Vagina (tissue), 2 donors: ENCODE measurements at regions not wholly inside any gene's neighbourhood (a gene's known extent, or its start where the extent isn't known, plus 50 kb on each side); places are given as distances from the start of the nearest gene placed in this dataset.

ENCODE experiments used
- DNase-seq, 2 donors: peaks; one replicate each; pipeline ENCODE4 v3.0.0-alpha.2; 2017; ENCODE audit errors: extremely low spot score in 2 of 2
- H3K27ac ChIP-seq: fragments of 200-600 bp; sonication (generic); one replicate; pipeline ENCODE4 v1.5.1; 2019
- H3K27me3 ChIP-seq: fragments of 200-600 bp; sonication (generic); one replicate; pipeline ENCODE4 v1.5.1; 2019
- H3K36me3 ChIP-seq, 2 donors: fragments of 200-600 bp; sonication (generic); one replicate each; pipeline ENCODE4 v1.5.1; 2017 to 2019
- H3K4me1 ChIP-seq: fragments of 200-600 bp; sonication (generic); one replicate; pipeline ENCODE4 v1.5.1; 2019
- H3K4me3 ChIP-seq, 2 donors: fragments of 200-600 bp; sonication (generic); 1 replicate in 1 of 2; 2 replicates in 1 of 2; pipeline ENCODE4 v1.5.1; 2016 to 2019
- H3K9me3 ChIP-seq: fragments of 200-600 bp; sonication (generic); one replicate; pipeline ENCODE4 v1.5.1; 2019
- CTCF ChIP-seq, 3 experiments: fragments of 450-650 bp in 2 of 3; fragments of 200-600 bp in 1 of 3; sonication (generic) in 1 of 3; IDR thresholded peaks; one replicate each; pipeline ENCODE4 v1.5.1; 2017 to 2019; ENCODE audit warnings: antibody characterized with exemption in 3 of 3, mild to moderate bottlenecking in 2 of 3, moderate library complexity in 2 of 3
- POLR2A ChIP-seq, 2 donors: fragments of 450-650 bp; IDR thresholded peaks; one replicate each; pipeline ENCODE4 v1.6.1; 2017; ENCODE audit warnings: antibody characterized with exemption in 2 of 2, mild to moderate bottlenecking in 2 of 2, moderate library complexity in 2 of 2
- POLR2AphosphoS5 ChIP-seq, 2 donors: sonication (generic); formaldehyde crosslinking; IDR thresholded peaks; one replicate each; pipeline ENCODE4 v1.9.0; 2017; ENCODE audit warnings: antibody characterized with exemption in 2 of 2, mild to moderate bottlenecking in 2 of 2, low read depth in 1 of 2; ENCODE audit not compliant: insufficient read depth in 1 of 2
- intact Hi-C: fragments of 100-400 bp; cut with DNase I; formaldehyde crosslinking; loops from one replicate; pipeline ENCODE4 v1.15.1; 2023

- no peaks in the 10 kb centered on the region for H3K9me3 ChIP-seq
- H3K36me3 ChIP-seq = no peaks in the 10 kb centered on the region
- peaks cover 26% of the 10 kb centered on the region for H3K4me1 ChIP-seq
- peak overlapping the region; percentile 17 for H3K27ac ChIP-seq
- TF ChIP-seq POLR2A (IDR thresholded peaks at IDR 0.05) = no peak
- no peak for TF ChIP-seq CTCF (IDR thresholded peaks at IDR 0.05)
- H3K4me3 ChIP-seq = no peak overlapping the region
- peak in 1 of 2 donors; percentile 78 for DNase-seq
- no peaks in the 10 kb centered on the region for H3K27me3 ChIP-seq
- intact Hi-C loops = no loop called here
Observed at GRCh38 chr1:220370041-220370700, 97.9 kb upstream of the RAB3GAP2 start.

- Histone ChIP-seq H3K4me3 (no peak overlapping the region), H3K4me1 (peaks cover 26% of the 10 kb centered on the region), H3K9me3 (no peaks in the 10 kb centered on the region), H3K27ac (no peak overlapping the region), H3K36me3 (no peaks in the 10 kb centered on the region), H3K27me3 (no peaks in the 10 kb centered on the region)
- intact Hi-C loops = no loop called here
- TF ChIP-seq POLR2AphosphoS5 (IDR thresholded peaks at IDR 0.05; ENCODE audit: insufficient read depth in 1 of 2, low read depth in 1 of 2) (no peak), POLR2A (IDR thresholded peaks at IDR 0.05) (no peak), CTCF (IDR thresholded peaks at IDR 0.05) (no peak)
- no peak for DNase-seq
Observed at GRCh38 chr1:220369511-220369910, 97.3 kb upstream of the RAB3GAP2 start.

GRCh38 chr1:220368352-220369265, 96.4 kb upstream of the RAB3GAP2 start:
- no peak overlapping the region for H3K4me3 ChIP-seq
- peak in 1 of 2 donors; percentile 79 for DNase-seq
- no peaks in the 10 kb centered on the region for H3K27me3 ChIP-seq
- TF ChIP-seq CTCF (IDR thresholded peaks at IDR 0.05) (no peak), POLR2A (IDR thresholded peaks at IDR 0.05) (no peak), POLR2AphosphoS5 (IDR thresholded peaks at IDR 0.05; ENCODE audit: insufficient read depth in 1 of 2, low read depth in 1 of 2) (no peak)
- no peaks in the 10 kb centered on the region for H3K9me3 ChIP-seq
- intact Hi-C loops = no loop called here
- H3K27ac ChIP-seq = no peak overlapping the region
- peaks cover 26% of the 10 kb centered on the region for H3K4me1 ChIP-seq
- H3K36me3 ChIP-seq = no peaks in the 10 kb centered on the region

- DNase-seq = peak in 1 of 2 donors; percentile 6
- Histone ChIP-seq H3K9me3 (no peaks in the 10 kb centered on the region), H3K4me1 (peaks cover 26% of the 10 kb centered on the region), H3K36me3 (no peaks in the 10 kb centered on the region), H3K27me3 (no peaks in the 10 kb centered on the region), H3K4me3 (no peak overlapping the region), H3K27ac (no peak overlapping the region)
- intact Hi-C loops = no loop called here
- TF ChIP-seq CTCF (IDR thresholded peaks at IDR 0.05) (no peak), POLR2AphosphoS5 (IDR thresholded peaks at IDR 0.05; ENCODE audit: insufficient read depth in 1 of 2, low read depth in 1 of 2) (no peak), POLR2A (IDR thresholded peaks at IDR 0.05) (no peak)
Observed at GRCh38 chr1:220367833-220368232, 95.6 kb upstream of the RAB3GAP2 start.

DNA sequence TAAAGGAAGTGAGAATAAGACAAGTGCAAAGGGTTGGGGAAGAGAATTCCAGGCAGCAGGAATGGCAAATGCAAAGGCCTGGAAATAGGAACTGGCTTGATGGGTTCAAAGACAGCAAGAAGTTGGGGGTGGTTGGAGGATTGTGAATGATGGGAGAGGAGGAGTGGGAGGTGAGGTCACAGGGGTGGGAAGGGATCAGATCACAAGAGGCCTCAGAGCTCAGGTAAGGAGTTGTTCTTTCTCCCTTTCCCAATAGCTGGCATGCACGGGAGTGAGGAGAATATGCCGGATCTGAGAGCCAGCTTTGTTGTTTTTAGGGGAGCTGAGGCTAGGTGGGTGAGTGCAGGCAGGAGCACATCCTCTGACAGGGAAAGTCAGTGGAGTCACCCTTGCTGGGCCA, 94.0 kb upstream of the RAB3GAP2 start:
- no peak for DNase-seq
- Histone ChIP-seq H3K36me3 (no peaks in the 10 kb centered on the region), H3K4me3 (no peak overlapping the region), H3K27me3 (no peaks in the 10 kb centered on the region), H3K4me1 (peaks cover 26% of the 10 kb centered on the region), H3K9me3 (no peaks in the 10 kb centered on the region), H3K27ac (no peak overlapping the region)
- TF ChIP-seq POLR2A (IDR thresholded peaks at IDR 0.05) = no peak
- no peak for TF ChIP-seq CTCF (IDR thresholded peaks at IDR 0.05)
- no peak for TF ChIP-seq POLR2AphosphoS5 (IDR thresholded peaks at IDR 0.05; ENCODE audit: insufficient read depth in 1 of 2, low read depth in 1 of 2)
- intact Hi-C loops = no loop called here
